CD4-positive, alpha-beta T cell treated with Interleukin-10 for 1 hour (primary cell): ENCODE measurements at regions not wholly inside any gene's neighbourhood (a gene's known extent, or its start where the extent isn't known, plus 50 kb on each side); places are given as distances from the start of the nearest gene placed in this dataset.

ENCODE experiments used
- DNase-seq: peaks from one replicate; pipeline ENCODE4 v3.0.0-alpha.2; 2020

GRCh38 chr3:10555263-10555662, 49.9 kb upstream of the ATP2B2 start:
- no peak for DNase-seq

GRCh38 chr3:10556312-10556711, 50.9 kb upstream of the ATP2B2 start:
- DNase-seq = no peak

GRCh38 chr3:10557250-10557649, 51.9 kb upstream of the ATP2B2 start:
- no peak for DNase-seq

- DNase-seq = no peak
Observed at GRCh38 chr3:10557781-10558373, 52.5 kb upstream of the ATP2B2 start.

DNA sequence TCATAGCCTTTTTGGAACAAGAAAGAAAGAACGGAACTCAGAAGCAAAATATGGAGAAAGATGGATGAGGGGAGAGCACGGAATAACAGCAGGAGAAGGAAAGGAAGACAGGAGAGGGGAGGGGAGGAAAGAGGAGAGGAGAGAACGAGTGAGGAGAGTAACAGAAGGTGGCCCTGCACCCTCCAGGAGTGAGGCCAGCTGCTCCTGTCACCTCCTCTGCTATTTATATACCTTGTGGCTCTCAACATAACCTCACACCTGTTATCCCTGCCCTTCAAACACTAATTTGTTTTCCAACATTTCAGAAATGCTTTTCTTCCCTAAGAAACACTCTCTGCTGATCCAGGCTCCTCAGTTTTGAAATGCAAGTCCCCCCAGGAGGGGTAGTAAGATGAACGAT, 53.4 kb upstream of the ATP2B2 start:
- no peak for DNase-seq

DNA sequence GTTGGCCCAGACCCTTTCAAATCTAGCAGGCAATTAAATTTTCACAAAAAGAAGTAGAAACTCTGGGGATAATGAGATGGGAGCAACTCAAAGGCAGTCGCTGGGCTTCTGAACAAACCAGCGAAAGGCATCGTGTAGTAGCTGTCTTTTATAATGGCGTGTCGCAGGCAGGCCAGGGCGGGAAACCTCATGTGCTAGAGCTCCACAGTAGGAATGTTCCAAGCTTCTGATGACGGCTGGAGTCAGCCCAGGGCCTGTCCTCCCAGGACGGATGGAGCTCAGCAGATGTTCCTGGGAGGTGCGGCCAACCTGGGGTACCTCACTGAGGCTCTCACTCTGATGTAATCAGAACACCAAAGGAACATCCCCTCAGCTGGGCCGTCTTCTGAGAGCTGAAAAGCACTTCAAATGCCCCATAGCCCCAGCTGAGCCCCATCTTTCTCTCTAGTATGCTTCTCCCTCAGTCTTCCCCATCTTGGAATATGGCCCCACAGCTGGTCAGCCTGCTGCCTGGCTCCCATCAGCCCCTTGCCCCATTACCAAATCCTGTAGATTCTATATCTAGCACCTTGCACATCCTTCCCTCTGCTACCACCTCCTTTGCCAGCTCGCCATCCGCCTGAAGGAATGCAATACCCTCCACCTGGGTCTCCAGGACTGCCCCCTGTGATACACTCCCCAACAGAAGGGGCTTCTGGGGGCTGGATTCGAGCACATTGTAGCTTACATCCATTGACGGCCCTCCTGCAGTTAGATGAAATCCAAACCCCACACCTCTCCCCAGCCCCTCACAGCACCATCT, 54.9 kb upstream of the ATP2B2 start:
- no peak for DNase-seq

DNA sequence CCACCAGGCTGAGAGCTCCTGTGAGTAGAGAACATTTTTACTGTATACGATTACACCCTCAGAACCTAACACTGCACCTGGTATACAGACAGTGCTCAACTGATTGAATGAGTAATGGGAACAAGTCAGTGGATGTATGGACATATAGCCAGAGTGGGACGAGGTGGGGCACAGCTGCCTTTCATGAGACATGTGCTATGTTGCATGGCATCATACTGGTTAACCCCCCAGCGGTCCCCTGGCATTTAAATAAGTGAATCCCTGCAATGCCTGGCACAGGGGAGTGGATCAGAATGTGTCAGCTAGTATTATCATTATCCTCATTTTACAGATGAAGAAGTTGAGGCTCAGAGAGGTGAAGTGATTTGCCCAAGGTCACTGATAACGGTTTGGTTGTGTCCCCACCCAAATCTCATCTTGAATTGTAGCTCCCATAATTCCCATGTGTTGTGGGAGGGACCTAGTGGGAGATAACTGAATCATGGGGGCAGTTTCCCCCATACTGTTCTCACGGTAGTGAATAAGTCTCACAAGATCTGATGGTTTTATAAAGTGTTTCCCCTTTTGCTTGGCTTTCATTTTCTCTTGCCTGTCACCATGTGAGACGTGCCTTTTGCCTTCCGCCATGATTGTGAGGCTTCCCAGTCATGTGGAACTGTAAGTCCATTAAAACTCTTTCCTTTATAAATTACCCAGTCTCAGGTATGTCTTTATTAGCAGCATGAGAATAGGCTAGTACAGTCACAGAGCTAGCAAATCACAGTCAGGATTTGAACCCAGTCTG, 56.0 kb upstream of the ATP2B2 start:
- DNase-seq = no peak

- DNase-seq = no peak
Observed at GRCh38 chr3:10561946-10562560, 56.7 kb upstream of the ATP2B2 start.

- no peak for DNase-seq
Observed at GRCh38 chr3:10563396-10563795, 58.0 kb upstream of the ATP2B2 start.

DNA sequence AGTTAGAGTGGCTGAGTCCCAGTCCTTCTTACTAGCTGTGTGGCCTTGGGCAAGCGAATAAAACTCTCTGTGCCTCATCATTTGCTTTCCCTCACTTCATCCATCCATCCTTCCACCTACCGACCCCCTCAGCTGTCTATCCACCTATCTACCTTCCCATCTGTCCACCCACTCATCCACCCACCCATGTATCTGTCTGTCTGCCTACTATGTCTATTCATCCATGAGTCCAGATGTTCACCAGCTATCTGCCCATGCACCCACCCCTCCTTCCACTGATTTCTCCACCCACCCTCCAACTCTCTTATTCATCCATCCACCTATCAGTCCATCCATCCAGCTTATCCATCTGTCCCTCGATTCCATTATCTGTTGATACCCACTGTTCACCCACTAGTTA, 60.4 kb upstream of the ATP2B2 start:
- DNase-seq = no peak

GRCh38 chr3:10566451-10566850, 61.1 kb upstream of the ATP2B2 start:
- DNase-seq = no peak

DNA sequence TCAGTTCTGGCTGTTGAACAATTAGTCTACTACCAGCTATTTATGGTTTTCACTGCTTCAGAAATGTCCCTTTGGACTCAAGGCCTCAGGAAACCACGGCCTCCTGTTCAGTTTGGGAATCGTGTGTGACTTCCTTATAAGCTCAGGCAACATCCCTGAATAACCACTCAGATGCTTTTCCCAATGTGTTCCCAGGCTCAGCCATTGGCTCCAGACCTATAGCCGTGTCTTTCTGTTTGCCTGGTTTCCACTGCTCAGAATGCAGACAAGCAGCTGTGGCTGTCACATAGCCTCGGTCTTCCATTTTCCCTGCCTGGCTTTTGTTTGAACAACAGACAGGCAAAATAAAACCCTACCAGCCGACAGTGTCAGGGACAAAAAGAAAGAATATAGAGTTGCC, 63.2 kb upstream of the ATP2B2 start:
- DNase-seq = no peak

DNA sequence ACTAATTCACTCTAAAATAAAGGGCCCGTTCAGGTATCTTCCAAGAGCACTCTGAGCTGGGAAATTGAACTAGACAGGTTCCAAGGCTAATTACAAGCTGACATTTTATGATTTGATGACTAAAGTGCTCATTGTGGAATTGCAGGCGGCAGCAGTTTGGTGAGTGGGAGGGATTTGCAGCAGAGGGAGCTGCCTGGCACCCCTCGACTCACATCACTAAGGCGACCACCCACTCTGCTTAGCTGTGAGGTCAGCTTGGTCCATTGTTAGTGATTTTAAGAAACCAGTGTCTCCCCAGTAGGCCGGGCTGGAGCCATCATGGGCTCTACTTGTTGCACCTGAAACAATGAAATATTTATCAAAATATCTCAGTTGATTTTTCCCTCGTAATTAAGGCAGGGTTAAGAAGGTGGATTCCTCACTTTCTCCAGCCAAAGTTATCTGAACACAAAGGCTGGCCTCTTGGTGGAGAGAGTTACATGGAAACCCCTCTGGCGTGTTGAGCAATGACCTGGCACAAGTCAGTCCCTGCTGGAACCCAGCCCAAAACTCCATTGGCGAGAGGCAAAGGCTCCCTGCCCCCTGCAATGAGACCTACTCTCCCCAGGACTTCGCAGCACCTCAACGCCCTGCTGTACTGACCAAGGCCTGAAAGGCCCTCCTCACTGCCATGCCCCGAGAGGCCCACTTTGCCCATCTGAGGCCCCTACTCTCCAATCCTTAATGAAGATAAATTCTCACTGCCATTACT, 65.0 kb upstream of the ATP2B2 start:
- no peak for DNase-seq

DNA sequence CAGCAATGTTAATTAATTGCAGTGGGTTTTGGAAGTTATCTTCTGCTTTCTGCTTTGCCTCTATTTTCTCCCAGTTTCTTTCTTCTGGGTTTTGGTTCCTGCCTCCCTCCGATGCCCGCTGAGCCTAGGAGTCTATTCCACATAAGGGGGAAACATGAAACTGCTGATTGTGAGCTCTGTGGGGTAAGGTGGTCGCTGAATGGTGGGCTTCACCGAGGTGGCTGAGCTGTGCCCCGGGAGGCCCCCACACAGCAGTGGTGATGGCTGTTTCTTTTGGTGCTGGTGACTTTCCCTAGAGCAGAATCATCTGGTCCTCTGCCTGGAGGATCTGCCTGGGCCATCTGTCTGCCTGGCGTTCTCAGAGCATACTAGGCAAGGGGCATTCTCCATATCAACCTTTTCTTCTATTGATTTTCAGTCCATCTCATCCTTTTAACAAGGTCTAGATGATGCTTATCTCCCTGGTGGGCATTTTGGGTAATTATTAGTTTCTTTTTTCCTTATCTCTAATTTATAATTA, 68.8 kb upstream of the ATP2B2 start:
- no peak for DNase-seq

- DNase-seq = no peak
Observed at GRCh38 chr3:10575601-10576160, 70.3 kb upstream of the ATP2B2 start.

GRCh38 chr3:10577486-10577885, 72.1 kb upstream of the ATP2B2 start:
- DNase-seq = no peak

- no peak for DNase-seq
Observed at GRCh38 chr3:10580426-10580825, 75.0 kb upstream of the ATP2B2 start.

- no peak for DNase-seq
Observed at GRCh38 chr3:10581251-10581650, 75.9 kb upstream of the ATP2B2 start.

GRCh38 chr3:10581716-10582115, 76.3 kb upstream of the ATP2B2 start:
- no peak for DNase-seq

- no peak for DNase-seq
Observed at GRCh38 chr3:10582733-10583132, 77.3 kb upstream of the ATP2B2 start.

DNA sequence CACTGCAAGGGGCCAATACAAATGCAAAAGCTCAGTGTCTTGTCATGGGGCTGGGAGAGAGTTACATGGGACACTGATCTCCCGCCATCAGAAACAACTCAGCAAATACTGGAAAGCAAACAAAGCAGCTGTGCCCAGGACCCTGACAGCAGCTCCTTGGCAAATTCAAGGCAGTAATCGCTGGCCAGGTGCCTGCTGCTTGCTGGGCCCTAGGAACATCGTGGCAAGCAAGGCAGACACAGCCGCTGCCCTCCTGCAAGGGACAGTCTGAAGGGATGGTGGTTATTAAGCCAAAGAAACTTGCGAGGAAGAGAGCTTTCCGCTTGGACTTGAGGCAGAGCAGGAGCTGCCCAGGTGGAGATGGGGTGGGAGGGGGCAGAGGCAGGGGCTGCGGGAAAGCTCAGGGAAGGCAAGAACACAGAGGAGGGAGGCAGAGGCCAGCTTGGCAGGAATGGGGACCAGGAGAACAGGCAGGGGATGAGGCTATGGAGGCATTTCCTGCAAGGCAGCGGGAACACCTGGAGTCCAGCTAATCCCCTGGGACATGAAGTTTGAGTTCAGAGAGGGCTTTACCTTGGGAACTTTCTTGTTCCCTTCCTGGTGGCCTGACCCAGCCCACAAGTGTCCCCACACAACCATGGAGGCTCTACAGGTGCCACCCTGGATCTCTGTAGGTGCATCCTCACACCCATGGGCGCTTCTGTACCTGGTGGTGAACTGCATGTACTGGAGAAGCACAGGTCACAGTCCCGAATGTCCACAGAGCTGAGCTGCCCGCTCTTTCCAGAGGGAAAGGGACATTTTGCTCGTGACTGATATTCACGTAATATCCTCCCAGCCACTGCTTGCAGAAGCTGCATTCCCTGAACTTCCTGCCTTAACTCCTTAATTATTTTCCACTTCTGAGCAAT, 78.7 kb upstream of the ATP2B2 start:
- DNase-seq = no peak
